Liver (tissue), 7 donors: ENCODE measurements at regions not wholly inside any gene's neighbourhood (a gene's known extent, or its start where the extent isn't known, plus 50 kb on each side); places are given as distances from the start of the nearest gene placed in this dataset.

Experiments used
- DNase-seq: peaks from one replicate; pipeline ENCODE4 v3.0.0-alpha.2; 2017; ENCODE audit warnings: low spot score
- H3K27ac ChIP-seq, 2 donors: one replicate each; pipeline ENCODE4 v1.7.0; 2013; ENCODE audit warnings: inconsistent platforms in 2 of 2, low read length in 2 of 2, control low read depth in 1 of 2, low read depth in 1 of 2, mild to moderate bottlenecking in 1 of 2
- H3K27me3 ChIP-seq, 4 donors: one replicate each; pipeline versions ENCODE4 v1.6.1 to v1.7.0; 2013; ENCODE audit warnings: low read length in 3 of 4, inconsistent platforms in 1 of 4, mild to moderate bottlenecking in 1 of 4, moderate library complexity in 1 of 4; ENCODE audit not compliant: control insufficient read depth in 4 of 4, insufficient read depth in 4 of 4
- H3K36me3 ChIP-seq, 4 donors: one replicate each; pipeline versions ENCODE4 v1.6.1 to v1.7.0; 2013; ENCODE audit warnings: low read length in 3 of 4, mild to moderate bottlenecking in 3 of 4, low read depth in 1 of 4, moderate library complexity in 1 of 4; ENCODE audit not compliant: control insufficient read depth in 4 of 4, insufficient read depth in 3 of 4
- H3K4me1 ChIP-seq, 4 donors: one replicate each; pipeline versions ENCODE4 v1.6.1 to v1.7.0; 2013; ENCODE audit warnings: low read length in 3 of 4, mild to moderate bottlenecking in 3 of 4, moderate library complexity in 1 of 4; ENCODE audit not compliant: control insufficient read depth in 4 of 4, insufficient read depth in 4 of 4
- H3K4me3 ChIP-seq, 3 donors: one replicate each; pipeline versions ENCODE4 v1.6.1 to v1.7.0; 2013; ENCODE audit warnings: low read length in 3 of 3, control low read depth in 1 of 3, low read depth in 1 of 3, mild to moderate bottlenecking in 1 of 3
- H3K9ac ChIP-seq, 2 donors: one replicate each; pipeline ENCODE4 v1.7.0; 2013; ENCODE audit warnings: low read length in 2 of 2, mild to moderate bottlenecking in 2 of 2, moderate library complexity in 2 of 2, control low read depth in 1 of 2, low read depth in 1 of 2
- H3K9me3 ChIP-seq, 4 donors: one replicate each; pipeline versions ENCODE4 v1.6.1 to v1.7.0; 2013; ENCODE audit warnings: low read length in 3 of 4; ENCODE audit not compliant: control insufficient read depth in 4 of 4
- EGR1 ChIP-seq, 2 donors: IDR thresholded peaks; 2 replicates each; pipeline ENCODE4 v1.6.1; 2016 to 2018; ENCODE audit warnings: antibody characterized with exemption in 2 of 2, low read depth in 2 of 2
- FOXA1 ChIP-seq: IDR thresholded peaks from 2 replicates; pipeline ENCODE4 v1.6.1; 2016; ENCODE audit warnings: antibody characterized with exemption
- FOXA2 ChIP-seq: IDR thresholded peaks from 2 replicates; pipeline ENCODE4 v1.6.1; 2016; ENCODE audit warnings: antibody characterized with exemption
- GABPA ChIP-seq, 2 donors: IDR thresholded peaks in 1 of 2; conservative IDR thresholded peaks in 1 of 2; 2 replicates each; pipeline ENCODE4 v1.6.1; 2016; ENCODE audit warnings: antibody characterized with exemption in 2 of 2, mild to moderate bottlenecking in 1 of 2, moderate library complexity in 1 of 2
- HNF4A ChIP-seq, 2 donors: conservative IDR thresholded peaks; 2 replicates each; pipeline ENCODE4 v1.6.1; 2016; ENCODE audit warnings: antibody characterized with exemption in 2 of 2, mild to moderate bottlenecking in 2 of 2
- JUND ChIP-seq, 2 donors: IDR thresholded peaks; 2 replicates each; pipeline ENCODE4 v1.6.1; 2016; ENCODE audit warnings: antibody characterized with exemption in 2 of 2
- RAD21 ChIP-seq, 2 donors: IDR thresholded peaks; 2 replicates each; pipeline ENCODE4 v1.6.1; 2016; ENCODE audit warnings: antibody characterized with exemption in 2 of 2, mild to moderate bottlenecking in 2 of 2
- RXRA ChIP-seq, 2 donors: IDR thresholded peaks; 2 replicates each; pipeline ENCODE4 v1.6.1; 2017 to 2018; ENCODE audit warnings: antibody characterized with exemption in 2 of 2, mild to moderate bottlenecking in 1 of 2
- TAF1 ChIP-seq: conservative IDR thresholded peaks from 2 replicates; pipeline ENCODE4 v1.6.1; 2016; ENCODE audit warnings: antibody characterized with exemption, mild to moderate bottlenecking
- YY1 ChIP-seq: IDR thresholded peaks from 2 replicates; pipeline ENCODE4 v1.6.1; 2016; ENCODE audit warnings: antibody characterized with exemption, mild to moderate bottlenecking
- WGBS: extraction: QIAGEN DNeasy Blood & Tissue Kit; methylation state at CpG from one replicate; pipeline ENCODE4 v1.1.7; 2013; 5-methylcytosine and 5-hydroxymethylcytosine counted together
- TF ChIP-seq, protein P1 (sequence below): IDR thresholded peaks from 2 replicates; pipeline ENCODE4 v1.6.1; 2016; ENCODE audit warnings: antibody characterized with exemption, mild to moderate bottlenecking
- TF ChIP-seq, protein P2 (sequence below): IDR thresholded peaks from 2 replicates; pipeline ENCODE4 v1.6.1; 2016; ENCODE audit warnings: antibody characterized with exemption
- TF ChIP-seq, protein P3 (sequence below): IDR thresholded peaks from 2 replicates; pipeline ENCODE4 v1.6.1; 2016; ENCODE audit warnings: antibody characterized with exemption
- donor health status: healthy.
- donor health status: healthy.
- donor health status: healthy.
- donor health status: healthy.

DNA sequence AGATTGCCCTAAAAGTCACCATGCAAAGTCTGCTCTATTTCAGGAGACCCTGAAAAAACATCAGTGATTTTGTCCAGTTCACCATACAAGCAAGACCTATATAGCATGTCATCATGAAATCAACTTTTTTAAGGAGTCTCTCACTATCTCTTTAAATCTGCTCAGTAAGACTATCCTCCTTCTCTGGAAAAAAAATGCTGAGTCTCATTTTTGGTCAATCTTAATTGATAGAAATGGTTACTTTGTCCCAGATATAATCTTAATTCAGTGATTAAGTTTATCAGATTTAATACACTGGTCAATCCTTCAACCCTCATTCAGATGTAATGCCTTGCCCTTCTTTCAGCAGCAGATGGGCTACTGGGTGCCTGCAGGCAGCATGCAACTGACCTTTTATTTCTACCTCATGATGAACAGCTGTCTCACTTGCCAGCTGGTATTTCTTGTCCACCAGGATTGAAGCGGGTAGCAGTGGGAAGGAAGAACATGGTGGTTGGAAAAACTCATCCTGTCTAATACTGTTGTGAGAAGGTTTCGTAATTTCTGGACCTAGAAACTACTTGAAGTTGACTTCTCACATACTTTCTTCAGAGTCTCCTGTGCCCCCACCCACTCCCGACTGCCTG is 375.3 kb downstream of the DNAH5 start:
- no peak overlapping the region for H3K27ac ChIP-seq
- H3K4me3 ChIP-seq, result no peak overlapping the region
- H3K9ac ChIP-seq, result no peak overlapping the region
- DNase-seq, result no peak
- WGBS, result 90% methylated on average over 3 of the region's 3 CpGs
- no peak for TF ChIP-seq GABPA (IDR thresholded peaks at IDR 0.05 in 1 of 2, conservative IDR thresholded peaks at IDR 0.05 in 1 of 2)
- no peak for TF ChIP-seq JUND (IDR thresholded peaks at IDR 0.05)
- TF ChIP-seq TAF1, result no peak
- no peak for TF ChIP-seq RAD21 (IDR thresholded peaks at IDR 0.05)
- TF ChIP-seq RXRA (IDR thresholded peaks at IDR 0.05), result no peak
- no peaks in the 10 kb centered on the region for H3K36me3 ChIP-seq
- H3K27me3 ChIP-seq, result no peaks in the 10 kb centered on the region
- peaks cover 0 to 2% (median 0%) of the 10 kb centered on the region in 4 donors for H3K4me1 ChIP-seq
- H3K9me3 ChIP-seq, result no peaks in the 10 kb centered on the region

DNA sequence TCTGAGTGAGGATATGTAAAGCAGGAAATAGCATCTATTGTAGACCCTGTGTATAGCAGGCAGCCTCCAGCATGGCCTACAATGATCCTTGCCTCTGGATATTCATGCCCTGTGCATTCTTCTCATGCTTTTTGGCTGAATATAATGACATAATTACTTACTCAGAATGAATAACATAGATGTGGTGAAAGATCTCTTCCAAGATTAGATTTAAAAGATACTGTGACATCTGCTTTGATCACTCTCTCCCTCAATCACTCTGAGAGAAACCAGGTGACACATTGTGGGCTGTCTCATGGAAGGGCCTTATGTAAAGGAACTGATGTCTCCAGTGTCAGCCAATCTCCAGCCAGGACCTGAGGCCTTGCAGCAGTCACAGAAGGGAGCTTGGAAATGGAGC is 376.7 kb downstream of the DNAH5 start:
- TF ChIP-seq RXRA (IDR thresholded peaks at IDR 0.05), result no peak
- TF ChIP-seq, protein P1, sequence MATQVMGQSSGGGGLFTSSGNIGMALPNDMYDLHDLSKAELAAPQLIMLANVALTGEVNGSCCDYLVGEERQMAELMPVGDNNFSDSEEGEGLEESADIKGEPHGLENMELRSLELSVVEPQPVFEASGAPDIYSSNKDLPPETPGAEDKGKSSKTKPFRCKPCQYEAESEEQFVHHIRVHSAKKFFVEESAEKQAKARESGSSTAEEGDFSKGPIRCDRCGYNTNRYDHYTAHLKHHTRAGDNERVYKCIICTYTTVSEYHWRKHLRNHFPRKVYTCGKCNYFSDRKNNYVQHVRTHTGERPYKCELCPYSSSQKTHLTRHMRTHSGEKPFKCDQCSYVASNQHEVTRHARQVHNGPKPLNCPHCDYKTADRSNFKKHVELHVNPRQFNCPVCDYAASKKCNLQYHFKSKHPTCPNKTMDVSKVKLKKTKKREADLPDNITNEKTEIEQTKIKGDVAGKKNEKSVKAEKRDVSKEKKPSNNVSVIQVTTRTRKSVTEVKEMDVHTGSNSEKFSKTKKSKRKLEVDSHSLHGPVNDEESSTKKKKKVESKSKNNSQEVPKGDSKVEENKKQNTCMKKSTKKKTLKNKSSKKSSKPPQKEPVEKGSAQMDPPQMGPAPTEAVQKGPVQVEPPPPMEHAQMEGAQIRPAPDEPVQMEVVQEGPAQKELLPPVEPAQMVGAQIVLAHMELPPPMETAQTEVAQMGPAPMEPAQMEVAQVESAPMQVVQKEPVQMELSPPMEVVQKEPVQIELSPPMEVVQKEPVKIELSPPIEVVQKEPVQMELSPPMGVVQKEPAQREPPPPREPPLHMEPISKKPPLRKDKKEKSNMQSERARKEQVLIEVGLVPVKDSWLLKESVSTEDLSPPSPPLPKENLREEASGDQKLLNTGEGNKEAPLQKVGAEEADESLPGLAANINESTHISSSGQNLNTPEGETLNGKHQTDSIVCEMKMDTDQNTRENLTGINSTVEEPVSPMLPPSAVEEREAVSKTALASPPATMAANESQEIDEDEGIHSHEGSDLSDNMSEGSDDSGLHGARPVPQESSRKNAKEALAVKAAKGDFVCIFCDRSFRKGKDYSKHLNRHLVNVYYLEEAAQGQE, result no peak
- TF ChIP-seq EGR1 (IDR thresholded peaks at IDR 0.05; ENCODE audit: low read depth in 2 of 2), result no peak
- TF ChIP-seq, protein P2, sequence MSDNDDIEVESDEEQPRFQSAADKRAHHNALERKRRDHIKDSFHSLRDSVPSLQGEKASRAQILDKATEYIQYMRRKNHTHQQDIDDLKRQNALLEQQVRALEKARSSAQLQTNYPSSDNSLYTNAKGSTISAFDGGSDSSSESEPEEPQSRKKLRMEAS, result no peak
- no peak for TF ChIP-seq YY1
- no peak for TF ChIP-seq FOXA2
- no peak for TF ChIP-seq FOXA1
- TF ChIP-seq, protein P3, sequence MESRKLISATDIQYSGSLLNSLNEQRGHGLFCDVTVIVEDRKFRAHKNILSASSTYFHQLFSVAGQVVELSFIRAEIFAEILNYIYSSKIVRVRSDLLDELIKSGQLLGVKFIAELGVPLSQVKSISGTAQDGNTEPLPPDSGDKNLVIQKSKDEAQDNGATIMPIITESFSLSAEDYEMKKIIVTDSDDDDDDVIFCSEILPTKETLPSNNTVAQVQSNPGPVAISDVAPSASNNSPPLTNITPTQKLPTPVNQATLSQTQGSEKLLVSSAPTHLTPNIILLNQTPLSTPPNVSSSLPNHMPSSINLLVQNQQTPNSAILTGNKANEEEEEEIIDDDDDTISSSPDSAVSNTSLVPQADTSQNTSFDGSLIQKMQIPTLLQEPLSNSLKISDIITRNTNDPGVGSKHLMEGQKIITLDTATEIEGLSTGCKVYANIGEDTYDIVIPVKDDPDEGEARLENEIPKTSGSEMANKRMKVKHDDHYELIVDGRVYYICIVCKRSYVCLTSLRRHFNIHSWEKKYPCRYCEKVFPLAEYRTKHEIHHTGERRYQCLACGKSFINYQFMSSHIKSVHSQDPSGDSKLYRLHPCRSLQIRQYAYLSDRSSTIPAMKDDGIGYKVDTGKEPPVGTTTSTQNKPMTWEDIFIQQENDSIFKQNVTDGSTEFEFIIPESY, result no peak
- Histone ChIP-seq H3K4me1 (peaks cover 0 to 2% (median 0%) of the 10 kb centered on the region in 4 donors), H3K27ac (no peak overlapping the region), H3K36me3 (no peaks in the 10 kb centered on the region), H3K27me3 (no peaks in the 10 kb centered on the region), H3K4me3 (no peak overlapping the region), H3K9me3 (no peaks in the 10 kb centered on the region), H3K9ac (no peak overlapping the region)
- no peak for DNase-seq

DNA sequence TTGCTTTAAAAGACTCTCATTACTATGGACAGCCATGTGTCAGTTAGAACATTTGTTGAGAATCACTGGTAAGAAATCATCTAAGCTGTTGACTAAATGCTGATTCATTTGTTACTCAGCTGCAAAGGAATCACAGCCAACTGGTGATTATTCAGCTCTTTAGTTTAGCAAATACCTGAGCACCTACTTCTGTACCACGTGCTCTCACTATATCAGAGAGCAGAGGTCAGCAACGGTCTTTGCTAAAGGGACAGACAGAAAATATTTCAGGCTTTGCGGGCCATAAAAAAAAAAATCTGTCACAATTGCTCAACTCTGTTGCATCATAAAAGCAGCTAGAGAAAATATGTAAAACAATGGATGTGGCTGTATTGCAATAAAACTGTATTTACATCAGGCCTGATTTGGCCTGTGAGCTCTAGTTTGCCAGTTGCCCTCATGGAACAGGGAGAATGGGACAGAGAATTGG is 377.6 kb downstream of the DNAH5 start:
- TF ChIP-seq RXRA (IDR thresholded peaks at IDR 0.05) (peak in 1 of 2 donors; percentile 42), HNF4A (conservative IDR thresholded peaks at IDR 0.05) (peak in 1 of 2 donors; percentile 34), TAF1 (no peak)

More for the DNA sequence above, 377.6 kb downstream of the DNAH5 start:
- no peaks in the 10 kb centered on the region for H3K9me3 ChIP-seq
- H3K27me3 ChIP-seq, result no peaks in the 10 kb centered on the region
- DNase-seq, result no peak
- H3K4me1 ChIP-seq, result peaks cover 0 to 2% (median 0%) of the 10 kb centered on the region in 4 donors
- no peaks in the 10 kb centered on the region for H3K36me3 ChIP-seq
- H3K9ac ChIP-seq, result no peak overlapping the region
- WGBS, result 39% methylated on average over 3 of the region's 3 CpGs
- no peak overlapping the region for H3K27ac ChIP-seq
- no peak overlapping the region for H3K4me3 ChIP-seq
